WTC11 (cell line): ENCODE measurements at regions not wholly inside any gene's neighbourhood (a gene's known extent, or its start where the extent isn't known, plus 50 kb on each side); places are given as distances from the start of the nearest gene placed in this dataset.
"Not testable (repeated sequence)": the region's sequence is repeated elsewhere in the genome, so short reads cannot be mapped to it uniquely, and the experiment has no call there.

Source experiments
- ATAC-seq: fragments of 200-7000 bp; cut with Tn5 transposase; 2 replicates; pipeline ENCODE4 v1.10.0; 2021; ENCODE audit warnings: mild to moderate bottlenecking, moderate library complexity
- CTCF ChIA-PET: fragments of 300-600 bp; sonication (Branson Sonifier 250); formaldehyde crosslinking; loops from one replicate; lab custom pipeline; 2021; ENCODE audit warnings: antibody characterized with exemption; lab: Charles Lee
- POLR2A ChIA-PET: fragments of 350-600 bp; sonication (Branson Sonifier 250); formaldehyde crosslinking; loops from one replicate; lab custom pipeline; 2021; ENCODE audit warnings: antibody characterized with exemption; lab: Charles Lee
- DNase-seq: peaks from one replicate; pipeline ENCODE4 v3.0.0; 2021; ENCODE audit warnings: low spot score
- H3K27ac Mint-ChIP-seq: 2 replicates; pipeline ENCODE4 v1.8.0; 2021; ENCODE audit warnings: mixed read lengths
- H3K27me3 Mint-ChIP-seq: 2 replicates; pipeline ENCODE4 v1.8.0; 2021; ENCODE audit warnings: low read depth, mild to moderate bottlenecking, moderate library complexity, mixed read lengths
- H3K36me3 Mint-ChIP-seq: 2 replicates; pipeline ENCODE4 v1.8.0; 2021; ENCODE audit warnings: mixed read lengths
- H3K4me1 Mint-ChIP-seq: 2 replicates; pipeline ENCODE4 v1.8.0; 2022; ENCODE audit warnings: mixed read lengths
- H3K4me3 Mint-ChIP-seq: 2 replicates; pipeline ENCODE4 v1.8.0; 2021; ENCODE audit warnings: mild to moderate bottlenecking, moderate library complexity, mixed read lengths
- H3K9me3 Mint-ChIP-seq: 2 replicates; pipeline ENCODE4 v1.8.0; 2021; ENCODE audit warnings: mixed read lengths
- ATF2 ChIP-seq: sonication (generic); formaldehyde crosslinking; IDR thresholded peaks from 2 replicates; pipeline ENCODE4 v1.8.1; 2022; ENCODE audit warnings: low read depth, missing genetic modification reagents, borderline replicate concordance
- CREM ChIP-seq: sonication (generic); formaldehyde crosslinking; IDR thresholded peaks from 2 replicates; pipeline ENCODE4 v1.8.1; 2022; ENCODE audit warnings: mild to moderate bottlenecking, missing genetic modification reagents, moderate library complexity
- ESRRA ChIP-seq: sonication (generic); formaldehyde crosslinking; IDR thresholded peaks from 2 replicates; pipeline ENCODE4 v1.8.1; 2022; ENCODE audit warnings: mild to moderate bottlenecking, missing genetic modification reagents, borderline replicate concordance
- FOXP1 ChIP-seq: sonication (generic); formaldehyde crosslinking; IDR thresholded peaks from 2 replicates; pipeline ENCODE4 v1.8.0; 2022; ENCODE audit warnings: missing genetic modification reagents, mild to moderate bottlenecking, moderate library complexity, borderline replicate concordance
- NFE2L1 ChIP-seq: sonication (generic); formaldehyde crosslinking; IDR thresholded peaks from 2 replicates; pipeline ENCODE4 v1.8.1; 2023; ENCODE audit warnings: missing genetic modification reagents
- NFYB ChIP-seq: sonication (generic); formaldehyde crosslinking; conservative IDR thresholded peaks from 2 replicates; pipeline ENCODE4 v1.8.0; 2022; ENCODE audit warnings: low read depth, missing genetic modification reagents
- OVOL2 ChIP-seq: fragments of 250-450 bp; sonication (Bioruptor Pico); IDR thresholded peaks from 2 replicates; pipeline ENCODE4 v1.9.0; 2021; ENCODE audit warnings: mild to moderate bottlenecking, borderline replicate concordance
- SMAD3 ChIP-seq: sonication (generic); formaldehyde crosslinking; IDR thresholded peaks from 2 replicates; pipeline ENCODE4 v1.8.0; 2022; ENCODE audit warnings: missing genetic modification reagents, mild to moderate bottlenecking, borderline replicate concordance
- TP53 ChIP-seq: sonication (generic); formaldehyde crosslinking; IDR thresholded peaks from 2 replicates; pipeline ENCODE4 v1.8.1; 2023; ENCODE audit warnings: mild to moderate bottlenecking, missing genetic modification reagents
- USF1 ChIP-seq: sonication (generic); formaldehyde crosslinking; IDR thresholded peaks from 2 replicates; pipeline ENCODE4 v1.8.0; 2022; ENCODE audit warnings: mild to moderate bottlenecking, missing genetic modification reagents
- USF2 ChIP-seq: sonication (generic); formaldehyde crosslinking; IDR thresholded peaks from 2 replicates; pipeline ENCODE4 v1.8.1; 2023; ENCODE audit warnings: mild to moderate bottlenecking, missing genetic modification reagents, moderate library complexity
- ZNF423 ChIP-seq: fragments of 250-450 bp; sonication (Bioruptor Pico); IDR thresholded peaks from 2 replicates; pipeline ENCODE4 v2.1.2; 2022; ENCODE audit warnings: mild to moderate bottlenecking, moderate library complexity
- ZNF671 ChIP-seq: fragments of 250-450 bp; sonication (Bioruptor Pico); IDR thresholded peaks from 2 replicates; pipeline ENCODE4 v1.8.0; 2021; ENCODE audit warnings: mild to moderate bottlenecking
- TF ChIP-seq, protein P1 (sequence below): sonication (generic); formaldehyde crosslinking; IDR thresholded peaks from 2 replicates; pipeline ENCODE4 v1.8.0; 2023; ENCODE audit warnings: missing genetic modification reagents, mild to moderate bottlenecking, borderline replicate concordance
- TF ChIP-seq, protein P2 (sequence below): sonication (generic); formaldehyde crosslinking; IDR thresholded peaks from 2 replicates; pipeline ENCODE4 v1.8.1; 2023; ENCODE audit warnings: mild to moderate bottlenecking, missing genetic modification reagents, borderline replicate concordance
- TF ChIP-seq, protein P3 (sequence below): fragments of 250-450 bp; sonication (Bioruptor Pico); IDR thresholded peaks from 2 replicates; pipeline ENCODE4 v2.1.2; 2022; ENCODE audit warnings: mild to moderate bottlenecking, moderate library complexity
- TF ChIP-seq, protein P4 (sequence below): sonication (generic); formaldehyde crosslinking; IDR thresholded peaks from 2 replicates; pipeline ENCODE4 v1.8.1; 2022; ENCODE audit warnings: mild to moderate bottlenecking, moderate library complexity, missing genetic modification reagents

DNA sequence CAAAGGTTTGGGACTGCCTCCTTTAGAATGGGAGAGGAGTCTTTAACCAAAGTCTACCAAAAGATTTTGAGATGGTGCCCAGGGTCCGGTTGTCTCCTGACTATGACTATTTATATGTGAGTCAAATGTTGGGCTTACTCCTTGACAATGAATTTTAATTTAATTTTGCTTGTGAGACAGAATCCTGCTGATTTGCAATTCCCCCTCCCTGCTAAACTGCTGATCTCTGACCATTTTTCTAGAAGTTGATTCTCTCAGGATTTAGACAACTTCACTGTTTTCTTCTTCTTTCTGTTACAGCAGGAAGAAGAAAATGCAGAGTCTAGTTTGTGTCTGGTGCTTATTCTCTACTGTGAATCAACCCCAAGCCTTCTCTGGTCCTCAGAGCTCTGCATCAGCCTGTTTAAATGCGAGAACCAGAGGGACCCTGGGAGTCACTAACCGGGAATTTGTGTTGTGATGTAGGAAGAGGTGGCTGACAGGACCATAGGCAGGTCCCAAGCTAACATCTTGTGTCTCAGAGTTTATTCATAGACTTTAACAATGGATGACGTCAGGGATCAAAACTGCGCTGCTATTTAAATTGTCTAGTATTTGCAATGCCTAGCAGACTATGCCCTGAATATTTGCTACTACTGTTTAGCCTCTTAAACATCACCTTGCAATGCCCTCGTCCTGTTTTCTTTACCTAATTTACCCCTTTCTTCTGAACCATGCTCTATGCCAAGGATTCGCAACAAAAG is 124.0 kb upstream of the TAF11L2 start (continued):
- TF ChIP-seq, protein P1, sequence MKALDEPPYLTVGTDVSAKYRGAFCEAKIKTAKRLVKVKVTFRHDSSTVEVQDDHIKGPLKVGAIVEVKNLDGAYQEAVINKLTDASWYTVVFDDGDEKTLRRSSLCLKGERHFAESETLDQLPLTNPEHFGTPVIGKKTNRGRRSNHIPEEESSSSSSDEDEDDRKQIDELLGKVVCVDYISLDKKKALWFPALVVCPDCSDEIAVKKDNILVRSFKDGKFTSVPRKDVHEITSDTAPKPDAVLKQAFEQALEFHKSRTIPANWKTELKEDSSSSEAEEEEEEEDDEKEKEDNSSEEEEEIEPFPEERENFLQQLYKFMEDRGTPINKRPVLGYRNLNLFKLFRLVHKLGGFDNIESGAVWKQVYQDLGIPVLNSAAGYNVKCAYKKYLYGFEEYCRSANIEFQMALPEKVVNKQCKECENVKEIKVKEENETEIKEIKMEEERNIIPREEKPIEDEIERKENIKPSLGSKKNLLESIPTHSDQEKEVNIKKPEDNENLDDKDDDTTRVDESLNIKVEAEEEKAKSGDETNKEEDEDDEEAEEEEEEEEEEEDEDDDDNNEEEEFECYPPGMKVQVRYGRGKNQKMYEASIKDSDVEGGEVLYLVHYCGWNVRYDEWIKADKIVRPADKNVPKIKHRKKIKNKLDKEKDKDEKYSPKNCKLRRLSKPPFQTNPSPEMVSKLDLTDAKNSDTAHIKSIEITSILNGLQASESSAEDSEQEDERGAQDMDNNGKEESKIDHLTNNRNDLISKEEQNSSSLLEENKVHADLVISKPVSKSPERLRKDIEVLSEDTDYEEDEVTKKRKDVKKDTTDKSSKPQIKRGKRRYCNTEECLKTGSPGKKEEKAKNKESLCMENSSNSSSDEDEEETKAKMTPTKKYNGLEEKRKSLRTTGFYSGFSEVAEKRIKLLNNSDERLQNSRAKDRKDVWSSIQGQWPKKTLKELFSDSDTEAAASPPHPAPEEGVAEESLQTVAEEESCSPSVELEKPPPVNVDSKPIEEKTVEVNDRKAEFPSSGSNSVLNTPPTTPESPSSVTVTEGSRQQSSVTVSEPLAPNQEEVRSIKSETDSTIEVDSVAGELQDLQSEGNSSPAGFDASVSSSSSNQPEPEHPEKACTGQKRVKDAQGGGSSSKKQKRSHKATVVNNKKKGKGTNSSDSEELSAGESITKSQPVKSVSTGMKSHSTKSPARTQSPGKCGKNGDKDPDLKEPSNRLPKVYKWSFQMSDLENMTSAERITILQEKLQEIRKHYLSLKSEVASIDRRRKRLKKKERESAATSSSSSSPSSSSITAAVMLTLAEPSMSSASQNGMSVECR (CRISPR knock-in tag), result no peak
- no peak for TF ChIP-seq CREM (CRISPR knock-in tag)
- no peak for TF ChIP-seq NFE2L1 (CRISPR knock-in tag)
- TF ChIP-seq, protein P2, sequence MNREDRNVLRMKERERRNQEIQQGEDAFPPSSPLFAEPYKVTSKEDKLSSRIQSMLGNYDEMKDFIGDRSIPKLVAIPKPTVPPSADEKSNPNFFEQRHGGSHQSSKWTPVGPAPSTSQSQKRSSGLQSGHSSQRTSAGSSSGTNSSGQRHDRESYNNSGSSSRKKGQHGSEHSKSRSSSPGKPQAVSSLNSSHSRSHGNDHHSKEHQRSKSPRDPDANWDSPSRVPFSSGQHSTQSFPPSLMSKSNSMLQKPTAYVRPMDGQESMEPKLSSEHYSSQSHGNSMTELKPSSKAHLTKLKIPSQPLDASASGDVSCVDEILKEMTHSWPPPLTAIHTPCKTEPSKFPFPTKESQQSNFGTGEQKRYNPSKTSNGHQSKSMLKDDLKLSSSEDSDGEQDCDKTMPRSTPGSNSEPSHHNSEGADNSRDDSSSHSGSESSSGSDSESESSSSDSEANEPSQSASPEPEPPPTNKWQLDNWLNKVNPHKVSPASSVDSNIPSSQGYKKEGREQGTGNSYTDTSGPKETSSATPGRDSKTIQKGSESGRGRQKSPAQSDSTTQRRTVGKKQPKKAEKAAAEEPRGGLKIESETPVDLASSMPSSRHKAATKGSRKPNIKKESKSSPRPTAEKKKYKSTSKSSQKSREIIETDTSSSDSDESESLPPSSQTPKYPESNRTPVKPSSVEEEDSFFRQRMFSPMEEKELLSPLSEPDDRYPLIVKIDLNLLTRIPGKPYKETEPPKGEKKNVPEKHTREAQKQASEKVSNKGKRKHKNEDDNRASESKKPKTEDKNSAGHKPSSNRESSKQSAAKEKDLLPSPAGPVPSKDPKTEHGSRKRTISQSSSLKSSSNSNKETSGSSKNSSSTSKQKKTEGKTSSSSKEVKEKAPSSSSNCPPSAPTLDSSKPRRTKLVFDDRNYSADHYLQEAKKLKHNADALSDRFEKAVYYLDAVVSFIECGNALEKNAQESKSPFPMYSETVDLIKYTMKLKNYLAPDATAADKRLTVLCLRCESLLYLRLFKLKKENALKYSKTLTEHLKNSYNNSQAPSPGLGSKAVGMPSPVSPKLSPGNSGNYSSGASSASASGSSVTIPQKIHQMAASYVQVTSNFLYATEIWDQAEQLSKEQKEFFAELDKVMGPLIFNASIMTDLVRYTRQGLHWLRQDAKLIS (CRISPR knock-in tag), result no peak
- TF ChIP-seq, protein P3, sequence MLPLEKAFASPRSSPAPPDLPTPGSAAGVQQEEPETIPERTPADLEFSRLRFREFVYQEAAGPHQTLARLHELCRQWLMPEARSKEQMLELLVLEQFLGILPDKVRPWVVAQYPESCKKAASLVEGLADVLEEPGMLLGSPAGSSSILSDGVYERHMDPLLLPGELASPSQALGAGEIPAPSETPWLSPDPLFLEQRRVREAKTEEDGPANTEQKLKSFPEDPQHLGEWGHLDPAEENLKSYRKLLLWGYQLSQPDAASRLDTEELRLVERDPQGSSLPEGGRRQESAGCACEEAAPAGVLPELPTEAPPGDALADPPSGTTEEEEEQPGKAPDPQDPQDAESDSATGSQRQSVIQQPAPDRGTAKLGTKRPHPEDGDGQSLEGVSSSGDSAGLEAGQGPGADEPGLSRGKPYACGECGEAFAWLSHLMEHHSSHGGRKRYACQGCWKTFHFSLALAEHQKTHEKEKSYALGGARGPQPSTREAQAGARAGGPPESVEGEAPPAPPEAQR, result no peak
- TF ChIP-seq OVOL2 (CRISPR knock-in tag), result no peak
- TF ChIP-seq ZNF671, result no peak
- no peak for TF ChIP-seq ATF2
- no peak for TF ChIP-seq TP53 (CRISPR knock-in tag)
- TF ChIP-seq, all 79 proteins: peak for 0

DNA sequence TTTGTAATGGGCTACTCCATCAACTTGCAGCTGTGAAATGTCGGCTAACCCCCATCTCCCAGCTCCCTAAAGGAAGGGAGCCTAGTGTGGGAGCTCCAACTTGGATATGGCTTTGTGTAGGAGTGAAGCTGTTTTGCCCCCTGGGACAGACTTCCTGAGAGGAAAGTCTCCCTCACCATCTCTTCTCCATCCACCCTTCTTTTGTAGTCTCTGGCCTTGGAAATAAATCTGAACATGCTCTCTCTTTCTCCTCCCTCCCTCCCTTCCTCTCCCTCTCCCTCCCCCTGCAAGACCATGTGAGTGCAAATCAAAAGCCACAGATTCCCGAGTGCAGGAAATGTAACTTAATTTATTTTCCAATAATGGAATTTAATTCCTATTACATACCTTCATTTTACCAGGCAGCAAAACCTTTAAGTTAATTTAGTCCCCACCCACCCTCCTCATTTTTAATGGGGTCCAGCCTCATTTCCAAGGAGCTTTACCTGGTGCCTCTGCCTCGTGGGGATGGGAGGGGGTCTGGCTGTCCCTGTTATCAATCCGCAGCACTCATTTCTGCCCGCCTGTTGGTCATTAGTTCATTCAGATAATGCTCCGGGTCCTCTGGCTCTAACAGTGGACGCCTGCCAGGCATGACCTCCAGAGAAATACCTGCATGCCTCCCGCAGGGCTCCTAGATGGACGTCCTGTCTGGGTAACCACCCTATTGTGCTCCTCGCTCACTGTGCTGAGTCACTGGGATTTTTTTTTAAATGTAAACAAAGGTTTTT is 122.9 kb upstream of the TAF11L2 start:
- peak; percentile 86 for ATAC-seq
- H3K4me3 Mint-ChIP-seq, result peak overlapping the region; percentile 37; the same call in 1 of the 2 replicates
- no peaks in the 10 kb centered on the region for H3K27me3 Mint-ChIP-seq
- DNase-seq, result peak; percentile 22
- H3K4me1 Mint-ChIP-seq, result peaks cover 28% of the 10 kb centered on the region
- no peaks in the 10 kb centered on the region for H3K9me3 Mint-ChIP-seq
- ChIA-PET POLR2A (no interaction called here), CTCF (no interaction called here)
- H3K36me3 Mint-ChIP-seq, result no peaks in the 10 kb centered on the region
- H3K27ac Mint-ChIP-seq, result no peak overlapping the region; the same call in 1 of the 2 replicates
- TF ChIP-seq SMAD3 (no peak), FOXP1 (CRISPR knock-in tag) (no peak), NFYB (CRISPR knock-in tag) (no peak), ESRRA (CRISPR knock-in tag) (no peak), USF2 (no peak), ZNF423 (CRISPR knock-in tag) (0 out of 2 replicates have a peak, but pooled peaks have one; percentile 17), USF1 (CRISPR knock-in tag) (no peak)
- TF ChIP-seq, protein P4, sequence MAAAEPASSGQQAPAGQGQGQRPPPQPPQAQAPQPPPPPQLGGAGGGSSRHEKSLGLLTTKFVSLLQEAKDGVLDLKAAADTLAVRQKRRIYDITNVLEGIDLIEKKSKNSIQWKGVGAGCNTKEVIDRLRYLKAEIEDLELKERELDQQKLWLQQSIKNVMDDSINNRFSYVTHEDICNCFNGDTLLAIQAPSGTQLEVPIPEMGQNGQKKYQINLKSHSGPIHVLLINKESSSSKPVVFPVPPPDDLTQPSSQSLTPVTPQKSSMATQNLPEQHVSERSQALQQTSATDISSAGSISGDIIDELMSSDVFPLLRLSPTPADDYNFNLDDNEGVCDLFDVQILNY, result no peak

DNA sequence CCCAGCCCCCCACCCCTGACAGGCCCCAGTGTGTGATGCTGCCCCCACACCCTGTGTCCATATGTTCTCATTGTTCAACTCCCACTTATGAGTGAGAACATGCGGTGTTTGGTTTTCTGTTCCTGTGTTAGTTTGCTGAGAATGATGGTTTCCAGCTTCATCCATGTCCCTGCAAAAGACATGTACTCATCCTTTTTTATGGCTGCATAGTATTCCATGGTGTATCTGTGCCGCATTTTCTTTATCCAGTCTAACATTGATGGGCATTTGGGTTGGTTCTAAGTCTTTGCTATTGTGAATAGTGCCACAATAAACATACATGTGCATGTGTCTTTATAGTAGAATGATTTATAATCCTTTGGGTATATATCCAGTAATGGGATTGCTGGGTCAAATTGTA is 122.1 kb upstream of the TAF11L2 start:
- DNase-seq, H3K36me3 Mint-ChIP-seq, H3K27ac Mint-ChIP-seq, ATAC-seq, POLR2A ChIA-PET, H3K4me3 Mint-ChIP-seq, H3K27me3 Mint-ChIP-seq, CTCF ChIA-PET, H3K9me3 Mint-ChIP-seq: not testable (repeated sequence)
- peaks cover 35% of the 10 kb centered on the region for H3K4me1 Mint-ChIP-seq
